NCI-H82 treated with DMSO at 0.1 percent for 48 hours (cell line): ENCODE measurements at regions not wholly inside any gene's neighbourhood (a gene's known extent, or its start where the extent isn't known, plus 50 kb on each side); places are given as distances from the start of the nearest gene placed in this dataset.

Experiments used
- DNase-seq: peaks from one replicate; lab custom pipeline; 2025; ENCODE audit not compliant: unreplicated experiment; lab: John Stamatoyannopoulos, UW

GRCh38 chr6:97790926-97791590 lies 508.0 kb upstream of the MMS22L start:
- no peak for DNase-seq

- no peak for DNase-seq
Observed at GRCh38 chr6:97805596-97805995, 522.6 kb upstream of the MMS22L start.

- no peak for DNase-seq
Observed at GRCh38 chr6:97812940-97813339, 529.9 kb upstream of the MMS22L start.

GRCh38 chr6:97813889-97814567 lies 531.0 kb upstream of the MMS22L start:
- DNase-seq, result no peak

GRCh38 chr6:97815301-97815812 lies 532.3 kb upstream of the MMS22L start:
- no peak for DNase-seq

GRCh38 chr6:97816526-97816925 lies 533.5 kb upstream of the MMS22L start:
- DNase-seq, result no peak

- no peak for DNase-seq
Observed at GRCh38 chr6:97819710-97820109, 536.7 kb upstream of the MMS22L start.

GRCh38 chr6:97820400-97820799 lies 537.4 kb upstream of the MMS22L start:
- DNase-seq, result no peak

- DNase-seq, result no peak
Observed at GRCh38 chr6:97822632-97823031, 539.6 kb upstream of the MMS22L start.

GRCh38 chr6:97841763-97842162 lies 558.7 kb upstream of the MMS22L start:
- DNase-seq, result no peak

- DNase-seq, result no peak
Observed at GRCh38 chr6:97842521-97842920, 559.5 kb upstream of the MMS22L start.

- DNase-seq, result no peak
Observed at GRCh38 chr6:97849390-97849789, 566.4 kb upstream of the MMS22L start.

- DNase-seq, result no peak
Observed at GRCh38 chr6:97850458-97851212, 567.6 kb upstream of the MMS22L start.

GRCh38 chr6:97863697-97864096 lies 580.7 kb upstream of the MMS22L start:
- DNase-seq, result no peak

- no peak for DNase-seq
Observed at GRCh38 chr6:97864366-97864765, 581.4 kb upstream of the MMS22L start.

GRCh38 chr6:97864826-97865225 lies 581.8 kb upstream of the MMS22L start:
- no peak for DNase-seq

- no peak for DNase-seq
Observed at GRCh38 chr6:97865612-97866011, 582.6 kb upstream of the MMS22L start.

GRCh38 chr6:97866616-97867015 lies 583.6 kb upstream of the MMS22L start:
- no peak for DNase-seq

- no peak for DNase-seq
Observed at GRCh38 chr6:97867177-97867576, 584.2 kb upstream of the MMS22L start.

- DNase-seq, result no peak
Observed at GRCh38 chr6:97870273-97870672, 587.3 kb upstream of the MMS22L start.

GRCh38 chr6:97876711-97877110 lies 593.7 kb upstream of the MMS22L start:
- DNase-seq, result no peak

GRCh38 chr6:97882755-97883154 lies 599.7 kb upstream of the MMS22L start:
- no peak for DNase-seq
